ENCODE measurements at regions not wholly inside any gene's neighbourhood (a gene's known extent, or its start where the extent isn't known, plus 50 kb on each side); places are given as distances from the start of the nearest gene placed in this dataset.

GRCh38 chr18:43847164-43848091 is 570.1 kb upstream of the SYT4 start:
- TF ChIP-seq CTCF (IDR thresholded peaks at IDR 0.05) (no peak), ZFX (IDR thresholded peaks at IDR 0.05; ENCODE audit: borderline replicate concordance) (no peak)
